Hematopoietic multipotent progenitor cell treated with erythropoietin and hydrocortisone succinate and interleukin-3 and kit ligand, for 4 days (in vitro differentiated cells): ENCODE measurements at regions not wholly inside any gene's neighbourhood (a gene's known extent, or its start where the extent isn't known, plus 50 kb on each side); places are given as distances from the start of the nearest gene placed in this dataset.
"Not testable (repeated sequence)": the region's sequence is repeated elsewhere in the genome, so short reads cannot be mapped to it uniquely, and the experiment has no call there.

Source experiments
- DNase-seq: peaks from one replicate; pipeline ENCODE4 v3.0.0-alpha.2; 2015

DNA sequence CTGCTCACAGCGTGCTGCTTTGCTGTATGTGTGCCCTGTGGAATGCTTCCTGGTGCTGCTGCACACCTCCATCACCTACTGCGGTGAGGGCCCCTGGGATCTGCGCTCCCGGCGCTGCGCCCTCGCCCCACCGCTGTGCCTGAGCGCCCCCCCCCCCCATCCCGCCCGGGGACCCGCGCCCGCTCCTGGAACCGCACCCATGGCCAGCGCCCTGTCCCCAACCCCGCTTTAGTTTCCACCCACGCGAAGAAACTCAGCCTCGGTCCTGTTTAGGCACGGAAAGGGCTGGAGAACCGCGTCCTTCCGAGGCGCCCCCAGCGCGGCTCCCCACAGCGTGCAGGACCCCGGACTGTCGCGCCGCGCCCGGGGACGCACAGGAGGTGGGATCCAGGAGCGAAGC, 265.5 kb downstream of the POTEB3 start:
- DNase-seq, result not testable (repeated sequence)

- not testable (repeated sequence) for DNase-seq
Observed at GRCh38 chr15:21151203-21151966, 285.3 kb upstream of the POTEB2 start.

GRCh38 chr15:21148136-21148535, 282.0 kb upstream of the POTEB2 start:
- not testable (repeated sequence) for DNase-seq

- DNase-seq, result not testable (repeated sequence)
Observed at GRCh38 chr15:21133893-21134292, 267.8 kb upstream of the POTEB2 start.

- DNase-seq, result not testable (repeated sequence)
Observed at GRCh38 chr15:21112271-21113053, 246.3 kb upstream of the POTEB2 start.

DNA sequence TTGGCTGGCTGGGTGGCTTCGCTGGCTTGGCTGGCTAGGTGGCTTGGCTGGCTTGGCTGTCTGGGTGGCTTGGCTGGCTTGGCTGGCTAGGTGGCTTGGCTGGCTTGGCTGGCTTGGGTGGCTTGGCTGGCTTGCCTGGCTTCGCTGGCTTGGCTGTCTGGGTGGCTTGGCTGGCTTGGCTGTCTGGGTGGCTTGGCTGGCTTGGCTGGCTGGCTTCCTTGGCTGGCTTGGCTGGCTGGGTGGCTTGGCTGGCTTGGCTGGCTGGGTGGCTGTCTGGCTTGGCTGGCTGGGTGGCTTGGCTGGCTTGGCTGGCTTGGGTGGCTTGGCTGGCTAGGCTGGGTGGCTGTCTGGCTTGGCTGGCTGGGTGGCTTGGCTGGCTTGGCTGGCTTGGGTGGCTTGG, 245.7 kb upstream of the POTEB2 start:
- peak; percentile 0 for DNase-seq

DNA sequence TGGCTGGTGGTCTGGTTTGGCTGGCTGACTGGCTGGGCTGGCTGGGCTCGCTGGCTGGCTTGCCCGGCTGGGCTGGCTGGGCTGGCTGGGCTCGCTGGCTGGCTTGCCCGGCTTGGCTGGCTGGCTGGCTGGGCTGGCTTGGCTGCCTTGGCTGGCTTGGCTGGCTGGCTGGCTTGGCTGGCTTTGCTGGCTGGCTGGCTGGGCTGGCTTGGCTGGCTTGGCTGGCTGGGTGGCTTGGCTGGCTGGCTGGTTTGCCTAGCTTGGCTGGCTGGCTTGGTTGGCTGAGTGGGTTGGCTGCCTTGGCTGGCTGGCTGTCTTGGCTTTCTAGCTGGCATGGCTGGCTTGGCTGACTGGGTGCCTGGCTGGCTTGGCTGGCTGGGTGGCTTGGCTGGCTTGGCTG, 245.1 kb upstream of the POTEB2 start:
- not testable (repeated sequence) for DNase-seq

DNA sequence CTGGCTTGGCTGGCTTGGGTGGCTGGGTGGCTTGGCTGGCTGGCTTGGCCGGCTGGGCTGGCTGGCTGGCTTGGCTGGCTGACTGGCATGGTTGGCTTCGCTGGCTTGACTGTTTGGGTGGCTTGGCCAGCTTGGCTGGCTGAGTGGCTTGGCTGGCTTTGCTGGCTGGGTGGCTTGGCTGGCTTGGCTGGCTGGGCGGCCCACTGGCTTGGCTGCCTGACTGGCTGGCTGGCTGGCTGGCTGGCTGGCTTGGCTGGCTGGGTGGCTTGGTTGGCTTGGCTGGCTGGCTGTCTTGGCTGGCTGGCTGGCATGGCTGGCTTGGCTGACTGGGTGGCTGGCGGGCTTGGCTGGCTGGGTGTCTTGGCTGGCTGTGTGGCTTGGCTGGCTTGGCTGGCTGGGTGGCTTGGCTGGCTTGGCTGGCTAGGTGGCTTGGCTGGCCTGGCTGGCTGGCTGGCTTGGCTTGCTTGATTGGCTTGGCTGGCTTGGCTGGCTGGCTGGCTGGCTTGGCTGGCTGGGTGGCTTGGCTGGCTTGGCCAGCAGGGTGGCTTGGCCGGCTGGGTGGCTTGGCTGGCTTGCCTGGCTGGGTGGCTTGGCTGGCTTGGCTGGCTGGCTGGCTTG, 244.2 kb upstream of the POTEB2 start:
- DNase-seq, result not testable (repeated sequence)

DNA sequence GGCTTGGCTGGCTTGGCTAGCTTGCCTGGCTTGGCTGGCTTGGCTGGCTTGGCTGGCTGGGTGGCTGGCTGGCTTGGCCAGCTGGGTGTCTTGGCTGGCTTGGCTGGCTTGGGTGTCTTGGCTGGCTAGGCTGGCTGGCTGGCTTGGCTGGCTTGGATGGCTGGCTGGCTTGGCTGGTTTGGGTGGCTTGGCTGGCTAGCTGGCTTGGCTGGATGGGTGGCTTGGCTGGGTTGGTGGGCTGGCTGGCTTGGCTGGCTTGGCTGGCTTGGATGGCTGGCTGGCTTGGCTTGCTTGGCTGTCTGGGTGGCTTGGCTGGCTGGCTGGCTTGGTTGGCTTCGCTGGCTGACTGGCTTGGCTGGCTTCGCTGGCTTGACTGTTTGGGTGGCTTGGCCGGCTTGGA, 242.3 kb upstream of the POTEB2 start:
- not testable (repeated sequence) for DNase-seq

DNA sequence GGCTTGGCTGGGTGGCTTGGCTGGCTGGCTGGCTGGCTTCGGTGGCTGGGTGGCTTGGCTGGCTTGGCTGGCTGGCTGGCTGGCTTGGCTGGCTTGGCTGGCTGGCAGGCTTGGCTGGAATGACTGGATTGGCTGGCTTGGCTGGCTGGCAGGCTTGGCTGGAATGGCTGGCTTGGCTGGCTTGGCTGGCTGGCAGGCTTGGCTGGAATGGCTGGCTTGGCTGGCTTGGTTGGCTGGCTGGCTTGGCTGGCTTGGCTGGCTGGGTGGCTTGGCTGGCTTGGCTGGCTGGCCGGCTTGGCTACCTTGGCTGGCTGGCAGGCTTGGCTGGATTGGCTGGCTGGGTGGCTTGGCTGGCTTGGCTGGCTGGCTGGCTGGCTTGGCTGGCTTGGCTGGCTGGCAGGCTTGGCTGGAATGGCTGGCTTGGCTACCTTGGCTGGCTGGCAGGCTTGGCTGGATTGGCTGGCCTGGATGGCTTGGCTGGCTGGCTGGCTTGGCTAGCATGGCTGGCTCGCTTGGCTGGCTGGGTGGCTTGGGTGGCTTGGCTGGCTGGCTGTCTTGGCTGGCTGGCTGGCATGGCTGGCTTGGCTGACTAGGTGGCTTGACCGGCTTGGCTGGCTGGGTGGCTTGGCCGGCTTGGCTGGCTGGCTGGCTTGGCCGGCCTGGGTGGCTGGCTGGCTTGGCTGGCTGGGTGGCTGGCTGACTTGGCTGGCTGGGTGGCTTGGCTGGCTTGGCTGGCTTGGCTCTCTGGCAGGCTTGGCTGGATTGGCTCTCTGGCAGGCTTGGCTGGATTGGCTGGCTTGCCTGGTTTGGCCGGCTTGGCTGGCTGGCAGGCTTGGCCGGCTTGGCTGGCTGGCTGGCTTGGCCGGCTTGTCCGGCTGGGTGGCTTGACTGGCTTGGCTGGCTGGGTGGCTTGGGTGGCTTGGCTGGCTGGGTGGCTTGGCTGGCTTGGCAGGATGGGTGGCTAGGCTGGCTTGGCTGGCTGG, 241.6 kb upstream of the POTEB2 start:
- DNase-seq, result not testable (repeated sequence)

GRCh38 chr15:21096599-21096998, 230.5 kb upstream of the POTEB2 start:
- not testable (repeated sequence) for DNase-seq

- DNase-seq, result not testable (repeated sequence)
Observed at GRCh38 chr15:21079544-21079943, 213.4 kb upstream of the POTEB2 start.

DNA sequence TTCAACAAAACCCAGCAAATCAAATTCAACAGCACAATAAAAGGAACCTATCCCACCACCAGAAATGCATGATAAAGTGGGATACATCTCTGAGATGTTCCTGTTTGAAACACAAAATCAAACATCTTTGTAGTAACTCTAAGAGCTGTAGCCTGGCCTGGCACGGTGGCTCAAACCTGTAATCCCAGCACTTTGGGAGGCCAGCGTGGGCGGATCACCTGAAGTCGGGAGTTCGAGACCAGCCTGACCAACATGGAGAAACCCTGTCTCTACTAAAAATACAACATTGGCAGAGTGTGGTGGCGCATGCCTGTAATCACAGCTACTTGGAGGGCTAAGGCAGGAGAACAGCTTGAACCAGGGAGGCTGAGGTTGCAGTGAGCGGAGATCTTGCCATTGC, 202.8 kb upstream of the POTEB2 start:
- DNase-seq, result not testable (repeated sequence)

GRCh38 chr15:21063512-21063911, 197.4 kb upstream of the POTEB2 start:
- DNase-seq, result not testable (repeated sequence)

DNA sequence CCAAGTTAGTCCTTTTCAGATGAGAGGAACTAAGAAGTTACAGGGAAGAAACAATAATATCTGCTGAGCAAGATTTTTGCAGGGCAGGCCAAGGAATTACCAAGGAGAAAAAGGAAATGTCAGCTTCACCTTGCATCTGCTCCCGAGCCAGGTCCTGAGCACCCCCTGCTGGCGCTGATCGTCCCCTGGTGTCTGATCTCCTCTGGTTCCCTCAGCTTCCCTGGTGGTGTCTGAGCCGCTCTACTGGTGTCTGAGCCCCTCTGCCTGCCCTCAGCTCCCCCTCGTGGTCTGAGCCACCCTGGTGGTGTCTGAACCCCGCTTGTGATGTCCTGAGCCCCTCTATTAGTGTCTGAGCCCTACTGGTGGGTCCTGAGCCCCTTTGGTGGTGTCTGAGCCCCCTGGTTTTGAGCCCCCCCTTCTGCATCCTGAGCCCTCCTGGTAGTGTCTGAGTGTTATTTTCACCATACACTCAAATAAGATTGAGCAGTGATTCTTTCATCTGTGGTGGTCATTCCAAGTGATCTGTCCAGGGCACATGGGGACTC, 196.6 kb upstream of the POTEB2 start:
- not testable (repeated sequence) for DNase-seq

DNA sequence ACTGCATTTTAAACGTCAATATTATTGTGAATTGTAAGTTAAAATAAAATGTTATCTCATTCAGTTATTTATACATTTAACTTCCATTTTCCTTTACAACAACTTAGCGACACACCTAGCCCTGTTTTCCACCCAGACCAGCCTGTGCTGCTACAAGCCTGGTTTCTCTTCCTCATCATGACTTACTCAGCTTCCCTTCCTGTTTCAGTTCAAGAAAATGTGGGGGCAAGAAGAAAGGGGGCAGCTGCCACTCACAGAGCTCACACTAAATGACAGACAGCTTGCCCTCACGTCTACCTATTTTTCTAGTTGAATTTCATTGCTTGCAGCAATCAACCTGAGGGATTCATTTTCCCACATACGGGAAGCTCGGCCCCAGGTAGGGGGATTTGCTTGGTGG, 185.8 kb upstream of the POTEB2 start:
- DNase-seq, result not testable (repeated sequence)

DNA sequence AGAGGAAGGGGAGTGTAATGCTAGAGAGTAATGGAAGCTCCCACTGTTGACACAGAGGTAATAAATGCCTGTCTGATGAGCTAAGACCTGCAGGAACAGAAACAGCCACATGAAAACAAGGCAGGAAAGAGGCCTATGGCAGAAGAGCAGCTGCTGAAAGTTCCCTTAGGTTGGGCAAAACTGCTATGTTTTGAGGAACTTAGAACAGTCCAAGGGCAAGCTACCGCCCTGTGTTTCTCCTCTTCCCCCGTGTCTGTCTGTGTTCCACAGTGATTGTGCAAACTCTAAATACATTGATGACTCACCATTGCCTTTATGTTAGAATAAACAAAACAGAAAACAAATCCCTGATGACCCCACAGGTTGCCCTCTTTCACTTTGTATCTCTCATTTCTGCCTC, 165.6 kb upstream of the POTEB2 start:
- DNase-seq, result not testable (repeated sequence)

- not testable (repeated sequence) for DNase-seq
Observed at GRCh38 chr15:21029001-21029400, 162.9 kb upstream of the POTEB2 start.

DNA sequence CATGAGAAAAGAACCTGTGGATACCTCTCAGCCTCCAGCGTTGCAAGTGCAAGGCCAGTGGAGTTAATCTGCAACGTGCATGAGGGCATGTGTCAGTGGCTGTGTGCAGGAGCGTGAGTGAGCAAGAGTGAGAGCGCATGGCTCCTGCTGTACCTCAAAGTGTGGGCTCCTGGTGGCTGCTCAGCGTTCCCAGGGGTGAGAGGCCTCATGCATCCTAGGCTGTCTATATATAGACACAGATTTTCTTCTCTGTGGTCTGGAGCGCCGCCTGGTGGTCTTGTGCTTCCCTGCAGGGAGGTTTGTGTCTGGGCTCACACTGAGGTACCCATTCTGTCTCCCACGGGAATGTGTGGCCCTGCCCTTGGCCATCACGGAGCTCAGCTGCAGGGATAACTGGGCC, 161.8 kb upstream of the POTEB2 start:
- DNase-seq, result not testable (repeated sequence)

DNA sequence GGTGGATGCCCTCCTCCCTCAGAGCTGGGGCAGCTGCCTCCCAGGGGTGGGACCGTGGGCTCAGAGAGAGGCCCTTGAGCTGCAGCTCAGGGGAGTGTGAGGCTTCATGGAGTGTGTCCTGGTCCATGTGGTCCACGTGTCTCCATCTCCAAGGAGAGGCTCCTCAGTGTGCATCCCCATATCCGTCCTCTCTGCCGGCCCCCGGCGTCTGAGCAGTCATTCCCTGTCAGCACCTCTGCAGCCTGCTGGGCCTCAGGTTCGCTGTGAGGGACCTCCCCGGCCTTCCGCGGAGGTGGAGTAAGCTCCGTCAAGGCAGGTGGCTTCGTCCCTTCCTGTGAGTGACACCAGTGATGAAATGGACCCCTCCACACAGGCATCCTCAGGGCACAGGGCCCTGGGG, 160.7 kb upstream of the POTEB2 start:
- DNase-seq, result not testable (repeated sequence)

DNA sequence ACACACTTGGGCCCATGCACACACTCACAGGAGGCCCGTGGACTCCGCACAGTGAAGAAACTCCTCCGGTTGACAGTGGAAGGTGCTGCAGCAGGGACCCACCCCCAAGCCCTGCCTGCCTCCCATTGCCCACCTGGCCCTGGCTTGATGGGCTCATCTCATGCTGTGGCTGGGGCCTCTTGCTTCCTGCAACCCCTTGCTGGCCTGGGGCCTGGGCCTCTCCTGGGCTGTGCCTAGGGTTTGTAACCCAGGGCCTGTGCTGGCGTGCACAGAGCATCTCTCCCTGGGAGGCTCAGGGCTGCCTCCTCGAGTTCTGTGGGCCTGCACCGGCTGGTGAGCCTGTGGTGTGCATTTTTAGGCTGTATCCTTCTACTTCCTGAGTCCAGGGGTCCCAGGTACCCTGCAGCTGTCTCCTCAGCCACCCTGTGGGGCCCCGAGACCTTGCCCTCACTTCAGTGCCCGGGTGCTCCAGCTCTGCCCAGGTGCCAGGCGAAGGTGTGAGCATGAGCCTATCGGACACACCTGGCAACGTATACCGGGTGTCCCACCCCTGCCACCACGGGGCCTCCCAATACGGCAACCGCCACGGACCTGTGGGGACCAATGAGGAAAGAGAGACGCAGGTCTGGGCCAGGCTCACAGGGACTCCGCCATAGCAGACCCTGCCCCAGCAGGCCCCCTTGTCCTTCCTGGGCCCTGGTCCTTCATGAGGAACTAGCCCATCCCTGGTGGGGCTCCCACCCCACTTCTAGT, 158.3 kb upstream of the POTEB2 start:
- not testable (repeated sequence) for DNase-seq
